Glomerular endothelial cell (primary cell): ENCODE measurements at regions not wholly inside any gene's neighbourhood (a gene's known extent, or its start where the extent isn't known, plus 50 kb on each side); places are given as distances from the start of the nearest gene placed in this dataset.
"Not testable (repeated sequence)": the region's sequence is repeated elsewhere in the genome, so short reads cannot be mapped to it uniquely, and the experiment has no call there.

Source experiments
- DNase-seq: peaks from one replicate; pipeline ENCODE4 v3.0.0-alpha.2; 2011; ENCODE audit warnings: low read depth, low spot score; ENCODE audit errors: extremely low read depth

- DNase-seq = no peak
Measured at GRCh38 chr14:27686137-27686536, 1080.5 kb upstream of the FOXG1 start.

- DNase-seq = no peak
Measured at GRCh38 chr14:27688841-27689444, 1077.6 kb upstream of the FOXG1 start.

GRCh38 chr14:27712364-27712763, 1054.2 kb upstream of the FOXG1 start:
- no peak for DNase-seq

GRCh38 chr14:27715561-27715960, 1051.0 kb upstream of the FOXG1 start:
- no peak for DNase-seq

GRCh38 chr14:27721760-27722159, 1044.8 kb upstream of the FOXG1 start:
- DNase-seq = no peak

- DNase-seq = no peak
Measured at GRCh38 chr14:27725482-27725881, 1041.1 kb upstream of the FOXG1 start.

GRCh38 chr14:27727251-27727770, 1039.3 kb upstream of the FOXG1 start:
- DNase-seq = no peak

- DNase-seq = no peak
Measured at GRCh38 chr14:27730204-27730603, 1036.4 kb upstream of the FOXG1 start.

- DNase-seq = no peak
Measured at GRCh38 chr14:27739657-27740156, 1026.9 kb upstream of the FOXG1 start.

GRCh38 chr14:27750114-27750513, 1016.5 kb upstream of the FOXG1 start:
- no peak for DNase-seq

- not testable (repeated sequence) for DNase-seq
Measured at GRCh38 chr14:27757642-27758041, 1008.9 kb upstream of the FOXG1 start.

GRCh38 chr14:27760367-27760766, 1006.2 kb upstream of the FOXG1 start:
- not testable (repeated sequence) for DNase-seq

- not testable (repeated sequence) for DNase-seq
Measured at GRCh38 chr14:27799066-27800028, 967.2 kb upstream of the FOXG1 start.

- DNase-seq = not testable (repeated sequence)
Measured at GRCh38 chr14:27817746-27818430, 948.7 kb upstream of the FOXG1 start.

GRCh38 chr14:27826149-27826548, 940.4 kb upstream of the FOXG1 start:
- DNase-seq = not testable (repeated sequence)

- not testable (repeated sequence) for DNase-seq
Measured at GRCh38 chr14:27831978-27832377, 934.6 kb upstream of the FOXG1 start.

GRCh38 chr14:27833001-27833400, 933.6 kb upstream of the FOXG1 start:
- not testable (repeated sequence) for DNase-seq

GRCh38 chr14:27836386-27836785, 930.2 kb upstream of the FOXG1 start:
- no peak for DNase-seq

GRCh38 chr14:27845241-27845850, 921.2 kb upstream of the FOXG1 start:
- DNase-seq = no peak

GRCh38 chr14:27845902-27846301, 920.7 kb upstream of the FOXG1 start:
- no peak for DNase-seq
